GM18505 (cell line): ENCODE measurements at regions not wholly inside any gene's neighbourhood (a gene's known extent, or its start where the extent isn't known, plus 50 kb on each side); places are given as distances from the start of the nearest gene placed in this dataset.

Experiments used
- ATAC-seq: cut with Tn5 transposase; IDR thresholded peaks from one replicate; pipeline ENCODE4 v1.9.1; 2021; ENCODE audit not compliant: unreplicated experiment
- POLR2A ChIP-seq: IDR thresholded peaks from 4 replicates; pipeline ENCODE4 v1.6.1; 2011; ENCODE audit warnings: borderline replicate concordance; ENCODE audit not compliant: insufficient read depth, insufficient read length; ENCODE audit errors: extremely low read depth

- no peak for TF ChIP-seq POLR2A
- no peak for ATAC-seq
These were observed 532.4 kb upstream of the SGCG start for GRCh38 chr13:22648320-22648801.

- TF ChIP-seq POLR2A: no peak
- ATAC-seq: no peak
These were observed 528.0 kb upstream of the SGCG start for GRCh38 chr13:22652796-22653195.

GRCh38 chr13:22653866-22654265 lies 526.9 kb upstream of the SGCG start:
- TF ChIP-seq POLR2A: no peak
- no peak for ATAC-seq

- TF ChIP-seq POLR2A: no peak
- no peak for ATAC-seq
These were observed 525.5 kb upstream of the SGCG start for GRCh38 chr13:22655106-22655852.

- TF ChIP-seq POLR2A: no peak
- ATAC-seq: no peak
These were observed 518.0 kb upstream of the SGCG start for GRCh38 chr13:22662771-22663170.

- no peak for ATAC-seq
- TF ChIP-seq POLR2A: no peak
These were observed 515.3 kb upstream of the SGCG start for GRCh38 chr13:22665506-22665905.

GRCh38 chr13:22690756-22691155 lies 490.0 kb upstream of the SGCG start:
- TF ChIP-seq POLR2A: no peak
- no peak for ATAC-seq

- no peak for TF ChIP-seq POLR2A
- ATAC-seq: no peak
These were observed 487.1 kb upstream of the SGCG start for GRCh38 chr13:22693691-22694090.

GRCh38 chr13:22696433-22696832 lies 484.3 kb upstream of the SGCG start:
- no peak for TF ChIP-seq POLR2A
- no peak for ATAC-seq

GRCh38 chr13:22698467-22698866 lies 482.3 kb upstream of the SGCG start:
- ATAC-seq: no peak
- no peak for TF ChIP-seq POLR2A

GRCh38 chr13:22700246-22700887 lies 480.4 kb upstream of the SGCG start:
- TF ChIP-seq POLR2A: no peak
- no peak for ATAC-seq

- no peak for ATAC-seq
- TF ChIP-seq POLR2A: no peak
These were observed 477.1 kb upstream of the SGCG start for GRCh38 chr13:22703601-22704209.

GRCh38 chr13:22707946-22708345 lies 472.8 kb upstream of the SGCG start:
- no peak for ATAC-seq
- TF ChIP-seq POLR2A: no peak

GRCh38 chr13:22717036-22717435 lies 463.7 kb upstream of the SGCG start:
- no peak for ATAC-seq
- no peak for TF ChIP-seq POLR2A
